ENCODE measurements at regions not wholly inside any gene's neighbourhood (a gene's known extent, or its start where the extent isn't known, plus 50 kb on each side); places are given as distances from the start of the nearest gene placed in this dataset.

GRCh38 chr12:34215213-34215892 is 193.1 kb downstream of the ALG10 start:
- no peak for TF ChIP-seq CTCF (conservative IDR thresholded peaks at IDR 0.05)
- TF ChIP-seq ZFX (IDR thresholded peaks at IDR 0.05): no peak
